ENCODE measurements at regions not wholly inside any gene's neighbourhood (a gene's known extent, or its start where the extent isn't known, plus 50 kb on each side); places are given as distances from the start of the nearest gene placed in this dataset.

DNA sequence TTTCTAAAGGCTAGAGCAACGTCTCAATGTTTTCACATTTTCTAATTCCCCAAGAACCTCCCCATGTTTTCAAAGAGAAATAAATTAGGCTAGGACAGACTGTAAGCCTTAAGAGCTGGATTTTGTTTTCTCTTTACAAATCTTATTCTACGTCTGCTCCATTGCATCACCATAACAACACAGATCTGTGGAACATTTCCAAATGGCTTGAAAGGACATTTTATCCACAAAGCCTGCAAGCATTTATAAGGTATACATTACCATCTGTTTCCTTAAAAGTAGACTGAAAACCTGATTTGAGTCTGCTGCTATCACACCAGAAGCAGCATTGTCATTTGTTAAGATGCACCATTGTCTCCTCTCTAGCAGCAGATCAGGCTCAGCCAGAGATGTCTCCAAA, 115.3 kb upstream of the PLEKHA5 start:
- TF ChIP-seq, protein P1, sequence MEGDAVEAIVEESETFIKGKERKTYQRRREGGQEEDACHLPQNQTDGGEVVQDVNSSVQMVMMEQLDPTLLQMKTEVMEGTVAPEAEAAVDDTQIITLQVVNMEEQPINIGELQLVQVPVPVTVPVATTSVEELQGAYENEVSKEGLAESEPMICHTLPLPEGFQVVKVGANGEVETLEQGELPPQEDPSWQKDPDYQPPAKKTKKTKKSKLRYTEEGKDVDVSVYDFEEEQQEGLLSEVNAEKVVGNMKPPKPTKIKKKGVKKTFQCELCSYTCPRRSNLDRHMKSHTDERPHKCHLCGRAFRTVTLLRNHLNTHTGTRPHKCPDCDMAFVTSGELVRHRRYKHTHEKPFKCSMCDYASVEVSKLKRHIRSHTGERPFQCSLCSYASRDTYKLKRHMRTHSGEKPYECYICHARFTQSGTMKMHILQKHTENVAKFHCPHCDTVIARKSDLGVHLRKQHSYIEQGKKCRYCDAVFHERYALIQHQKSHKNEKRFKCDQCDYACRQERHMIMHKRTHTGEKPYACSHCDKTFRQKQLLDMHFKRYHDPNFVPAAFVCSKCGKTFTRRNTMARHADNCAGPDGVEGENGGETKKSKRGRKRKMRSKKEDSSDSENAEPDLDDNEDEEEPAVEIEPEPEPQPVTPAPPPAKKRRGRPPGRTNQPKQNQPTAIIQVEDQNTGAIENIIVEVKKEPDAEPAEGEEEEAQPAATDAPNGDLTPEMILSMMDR (IDR thresholded peaks at IDR 0.05 in 2 of 3, conservative IDR thresholded peaks at IDR 0.05 in 1 of 3; ENCODE audit: control insufficient read depth in 2 of 3, extremely low read depth in 1 of 3, insufficient read depth in 1 of 3, low read depth in 3 of 3, low read length in 3 of 3) = no peak
- TF ChIP-seq HDAC2 (IDR thresholded peaks at IDR 0.05) (no peak), POLR2AphosphoS5 (IDR thresholded peaks at IDR 0.05; ENCODE audit: low read length) (no peak), RFX5 (IDR thresholded peaks at IDR 0.05; ENCODE audit: low read depth, low read length) (no peak), POLR2A (IDR thresholded peaks at IDR 0.05; ENCODE audit: low read depth, low read length) (no peak), SMC3 (IDR thresholded peaks at IDR 0.05; ENCODE audit: borderline replicate concordance, low read length) (no peak), TCF12 (IDR thresholded peaks at IDR 0.05; ENCODE audit: low read depth, low read length) (no peak), BACH1 (IDR thresholded peaks at IDR 0.05; ENCODE audit: borderline replicate concordance) (no peak)

Data from GM12878 (cell line).